DND-41 (cell line): ENCODE measurements at regions not wholly inside any gene's neighbourhood (a gene's known extent, or its start where the extent isn't known, plus 50 kb on each side); places are given as distances from the start of the nearest gene placed in this dataset.

Experiments
- ATAC-seq: fragments of 200-7000 bp; cut with Tn5 transposase; 3 replicates; pipeline ENCODE4 v1.9.1; 2021; ENCODE audit warnings: low read depth; ENCODE audit not compliant: insufficient read depth
- DNase-seq: peaks from one replicate; pipeline ENCODE4 v3.0.0-alpha.2; 2020
- H2AFZ ChIP-seq: 2 replicates; pipeline ENCODE4 v1.6.0; 2012; ENCODE audit warnings: low read depth, low read length
- H3K27ac ChIP-seq: 2 replicates; pipeline ENCODE4 v1.5.1; 2012; ENCODE audit warnings: low read length, inconsistent platforms
- H3K27me3 ChIP-seq: fragments of 200-600 bp; sonication (generic); 2 replicates; pipeline ENCODE4 v1.6.0; 2012; ENCODE audit warnings: low read length, mild to moderate bottlenecking, inconsistent platforms; ENCODE audit not compliant: insufficient read depth, poor library complexity
- H3K36me3 ChIP-seq: 2 replicates; pipeline ENCODE4 v1.5.1; 2012; ENCODE audit warnings: low read length, inconsistent platforms; ENCODE audit not compliant: insufficient read depth
- H3K4me1 ChIP-seq: 2 replicates; pipeline ENCODE4 v1.5.1; 2012; ENCODE audit warnings: mild to moderate bottlenecking, low read length; ENCODE audit not compliant: insufficient read depth
- H3K4me2 ChIP-seq: 2 replicates; pipeline ENCODE4 v1.6.0; 2012; ENCODE audit warnings: mild to moderate bottlenecking, moderate library complexity, low read length, inconsistent platforms; ENCODE audit not compliant: insufficient read depth
- H3K4me3 ChIP-seq, 2 experiments: fragments of 200-600 bp in 1 of 2; shearing (Covaris generic) in 1 of 2; 2 replicates each; pipeline ENCODE4 v1.5.1; 2012 to 2016; ENCODE audit warnings: inconsistent platforms in 2 of 2, low read length in 2 of 2, mild to moderate bottlenecking in 2 of 2, low read depth in 1 of 2, moderate library complexity in 1 of 2
- H3K79me2 ChIP-seq: 2 replicates; pipeline ENCODE4 v1.6.0; 2012; ENCODE audit warnings: low read length, inconsistent platforms; ENCODE audit not compliant: insufficient read depth
- H3K9ac ChIP-seq: 2 replicates; pipeline ENCODE4 v1.6.0; 2012; ENCODE audit warnings: low read depth, mild to moderate bottlenecking, inconsistent platforms, low read length, moderate library complexity
- H3K9me3 ChIP-seq: 2 replicates; pipeline ENCODE4 v1.5.1; 2012; ENCODE audit warnings: low read length, moderate library complexity, mild to moderate bottlenecking, inconsistent platforms; ENCODE audit not compliant: insufficient read depth, severe bottlenecking
- H4K20me1 ChIP-seq: 2 replicates; pipeline ENCODE4 v1.6.0; 2012; ENCODE audit warnings: low read length; ENCODE audit not compliant: insufficient read depth
- CTCF ChIP-seq: IDR thresholded peaks from 2 replicates; pipeline ENCODE4 v1.5.1; 2012; ENCODE audit warnings: borderline replicate concordance, low read length, moderate library complexity, mild to moderate bottlenecking; ENCODE audit not compliant: poor library complexity, severe bottlenecking; ENCODE audit errors: extremely low read depth
- EZH2 ChIP-seq: IDR thresholded peaks from 3 replicates; pipeline ENCODE4 v1.6.1; 2012; ENCODE audit warnings: borderline replicate concordance, low read depth, mild to moderate bottlenecking, moderate library complexity, low read length, inconsistent platforms; ENCODE audit not compliant: severe bottlenecking

- H3K36me3 ChIP-seq, result no peaks in the 10 kb centered on the region
- no peak overlapping the region for H2AFZ ChIP-seq
- peak; percentile 54; the same call in 1 of the 3 replicates for ATAC-seq
- no peak overlapping the region for H3K4me2 ChIP-seq
- TF ChIP-seq EZH2, result no peak
- no peaks in the 10 kb centered on the region for H3K9me3 ChIP-seq
- no peaks in the 10 kb centered on the region for H4K20me1 ChIP-seq
- no peaks in the 10 kb centered on the region for H3K27me3 ChIP-seq
- H3K4me3 ChIP-seq, result no peak overlapping the region
- H3K79me2 ChIP-seq, result no peaks in the 10 kb centered on the region
- 0 out of 2 replicates have a peak overlapping the region, but pooled peaks have one; percentile 13 for H3K27ac ChIP-seq
- peaks cover 15% of the 10 kb centered on the region for H3K4me1 ChIP-seq
- H3K9ac ChIP-seq, result no peak overlapping the region
- DNase-seq, result no peak
Observed at GRCh38 chr1:234758851-234759250, 148.9 kb upstream of the IRF2BP2 start.

GRCh38 chr1:234756857-234757256 lies 146.9 kb upstream of the IRF2BP2 start:
- no peaks in the 10 kb centered on the region for H4K20me1 ChIP-seq
- H2AFZ ChIP-seq, result no peak overlapping the region
- TF ChIP-seq EZH2, result no peak
- no peak for TF ChIP-seq CTCF
- DNase-seq, result no peak
- no peaks in the 10 kb centered on the region for H3K79me2 ChIP-seq
- no peak overlapping the region for H3K9ac ChIP-seq
- no peak for ATAC-seq
- no peak overlapping the region for H3K27ac ChIP-seq
- no peaks in the 10 kb centered on the region for H3K9me3 ChIP-seq
- peaks cover 13% of the 10 kb centered on the region for H3K4me1 ChIP-seq
- no peaks in the 10 kb centered on the region for H3K36me3 ChIP-seq
- H3K27me3 ChIP-seq, result no peaks in the 10 kb centered on the region
- no peak overlapping the region for H3K4me3 ChIP-seq
- H3K4me2 ChIP-seq, result no peak overlapping the region

- Histone ChIP-seq H3K79me2 (no peaks in the 10 kb centered on the region), H3K4me1 (peaks cover 13% of the 10 kb centered on the region), H4K20me1 (no peaks in the 10 kb centered on the region), H3K36me3 (no peaks in the 10 kb centered on the region), H2AFZ (no peak overlapping the region), H3K4me3 (no peak overlapping the region), H3K27me3 (no peaks in the 10 kb centered on the region), H3K9ac (no peak overlapping the region), H3K9me3 (no peaks in the 10 kb centered on the region), H3K4me2 (no peak overlapping the region), H3K27ac (no peak overlapping the region)
- no peak for DNase-seq
- ATAC-seq, result no peak
- no peak for TF ChIP-seq EZH2
- no peak for TF ChIP-seq CTCF
Observed at GRCh38 chr1:234756066-234756774, 146.2 kb upstream of the IRF2BP2 start.

- Histone ChIP-seq H3K9me3 (no peaks in the 10 kb centered on the region), H3K79me2 (no peaks in the 10 kb centered on the region), H3K4me3 (no peak overlapping the region), H4K20me1 (no peaks in the 10 kb centered on the region), H3K27ac (no peak overlapping the region), H3K27me3 (no peaks in the 10 kb centered on the region), H3K36me3 (no peaks in the 10 kb centered on the region), H3K9ac (no peak overlapping the region), H2AFZ (no peak overlapping the region), H3K4me1 (peaks cover 11% of the 10 kb centered on the region), H3K4me2 (no peak overlapping the region)
- TF ChIP-seq CTCF, result no peak
- no peak for TF ChIP-seq EZH2
- ATAC-seq (0 out of 3 replicates have a peak, but pooled peaks have one; percentile 33), DNase-seq (no peak)
Observed at GRCh38 chr1:234755449-234755863, 145.5 kb upstream of the IRF2BP2 start.
